Tibial artery (tissue), 4 donors: ENCODE measurements at regions not wholly inside any gene's neighbourhood (a gene's known extent, or its start where the extent isn't known, plus 50 kb on each side); places are given as distances from the start of the nearest gene placed in this dataset.

Experiments
- DNase-seq, 2 donors: peaks; one replicate each; pipeline ENCODE4 v3.0.0-alpha.2; 2019
- H3K27ac ChIP-seq, 2 donors: fragments of 200-600 bp; sonication (generic) in 1 of 2; 1 replicate in 1 of 2; 2 replicates in 1 of 2; pipeline ENCODE4 v1.5.1; 2018 to 2019; ENCODE audit warnings: mild to moderate bottlenecking in 1 of 2
- H3K27me3 ChIP-seq, 2 donors: fragments of 200-600 bp; sonication (generic) in 1 of 2; one replicate each; pipeline versions ENCODE4 v1.5.1 to v1.6.0; 2016 to 2019
- H3K36me3 ChIP-seq, 3 donors: fragments of 200-600 bp; sonication (generic) in 2 of 3; one replicate each; pipeline ENCODE4 v1.5.1; 2016 to 2019; ENCODE audit warnings: mild to moderate bottlenecking in 2 of 3
- H3K4me1 ChIP-seq, 4 donors: fragments of 200-600 bp; sonication (generic) in 2 of 4; 1 replicate in 3 of 4; 2 replicates in 1 of 4; pipeline ENCODE4 v1.5.1; 2016 to 2019
- H3K4me3 ChIP-seq, 2 donors: fragments of 200-600 bp; sonication (generic) in 1 of 2; 1 replicate in 1 of 2; 2 replicates in 1 of 2; pipeline ENCODE4 v1.5.1; 2018 to 2019; ENCODE audit warnings: mild to moderate bottlenecking in 2 of 2
- H3K9me3 ChIP-seq, 3 donors: fragments of 200-600 bp; sonication (generic) in 1 of 3; one replicate each; pipeline ENCODE4 v1.5.1; 2016 to 2019
- intact Hi-C: fragments of 100-400 bp; cut with DNase I; formaldehyde crosslinking; loops from one replicate; pipeline ENCODE4 v1.15.0; 2023; ENCODE audit warnings: low total_unique reads
- TF ChIP-seq, protein P1 (sequence below), 2 experiments: fragments of 200-600 bp in 1 of 2; fragments of 450-650 bp in 1 of 2; IDR thresholded peaks; one replicate each; pipeline ENCODE4 v1.5.1; 2017 to 2019; ENCODE audit warnings: antibody characterized with exemption in 2 of 2, mild to moderate bottlenecking in 1 of 2, moderate library complexity in 1 of 2

DNA sequence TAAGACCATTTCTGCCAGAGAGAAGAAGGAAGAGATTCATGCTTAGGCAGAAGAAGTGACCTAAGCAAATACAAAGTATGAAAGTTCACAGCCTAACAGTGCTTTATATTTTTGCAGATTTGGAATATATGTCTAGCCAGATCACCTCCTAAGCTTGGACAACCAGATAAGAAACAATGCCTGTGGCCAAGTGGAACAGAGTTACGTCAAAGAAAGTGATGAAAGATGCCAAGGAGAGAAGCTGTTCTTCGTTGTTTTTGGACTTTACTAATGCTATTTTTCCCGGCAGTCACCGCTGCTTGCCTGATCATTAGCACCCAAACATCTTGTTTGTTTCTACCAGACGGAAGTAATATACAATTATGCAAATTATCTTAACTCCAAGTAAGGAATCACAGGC, 489.2 kb upstream of the C1orf87 start:
- TF ChIP-seq, protein P1, sequence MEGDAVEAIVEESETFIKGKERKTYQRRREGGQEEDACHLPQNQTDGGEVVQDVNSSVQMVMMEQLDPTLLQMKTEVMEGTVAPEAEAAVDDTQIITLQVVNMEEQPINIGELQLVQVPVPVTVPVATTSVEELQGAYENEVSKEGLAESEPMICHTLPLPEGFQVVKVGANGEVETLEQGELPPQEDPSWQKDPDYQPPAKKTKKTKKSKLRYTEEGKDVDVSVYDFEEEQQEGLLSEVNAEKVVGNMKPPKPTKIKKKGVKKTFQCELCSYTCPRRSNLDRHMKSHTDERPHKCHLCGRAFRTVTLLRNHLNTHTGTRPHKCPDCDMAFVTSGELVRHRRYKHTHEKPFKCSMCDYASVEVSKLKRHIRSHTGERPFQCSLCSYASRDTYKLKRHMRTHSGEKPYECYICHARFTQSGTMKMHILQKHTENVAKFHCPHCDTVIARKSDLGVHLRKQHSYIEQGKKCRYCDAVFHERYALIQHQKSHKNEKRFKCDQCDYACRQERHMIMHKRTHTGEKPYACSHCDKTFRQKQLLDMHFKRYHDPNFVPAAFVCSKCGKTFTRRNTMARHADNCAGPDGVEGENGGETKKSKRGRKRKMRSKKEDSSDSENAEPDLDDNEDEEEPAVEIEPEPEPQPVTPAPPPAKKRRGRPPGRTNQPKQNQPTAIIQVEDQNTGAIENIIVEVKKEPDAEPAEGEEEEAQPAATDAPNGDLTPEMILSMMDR (IDR thresholded peaks at IDR 0.05), result no peak
- Histone ChIP-seq H3K4me1 (peaks cover 0 to 44% (median 13%) of the 10 kb centered on the region in 4 donors), H3K27me3 (no peaks in the 10 kb centered on the region), H3K27ac (peak overlapping the region in 1 of 2 donors; percentile 7), H3K36me3 (no peaks in the 10 kb centered on the region), H3K9me3 (no peaks in the 10 kb centered on the region), H3K4me3 (no peak overlapping the region)
- intact Hi-C loops, result no loop called here
- no peak for DNase-seq

GRCh38 chr1:60560701-60561100, 487.1 kb upstream of the C1orf87 start:
- Histone ChIP-seq H3K9me3 (no peaks in the 10 kb centered on the region), H3K27me3 (no peaks in the 10 kb centered on the region), H3K27ac (no peak overlapping the region), H3K4me3 (no peak overlapping the region), H3K36me3 (no peaks in the 10 kb centered on the region), H3K4me1 (peaks cover 0 to 36% (median 12%) of the 10 kb centered on the region in 4 donors)
- no peak for DNase-seq
- TF ChIP-seq, protein P1 (IDR thresholded peaks at IDR 0.05), result no peak
- intact Hi-C loops, result no loop called here

DNA sequence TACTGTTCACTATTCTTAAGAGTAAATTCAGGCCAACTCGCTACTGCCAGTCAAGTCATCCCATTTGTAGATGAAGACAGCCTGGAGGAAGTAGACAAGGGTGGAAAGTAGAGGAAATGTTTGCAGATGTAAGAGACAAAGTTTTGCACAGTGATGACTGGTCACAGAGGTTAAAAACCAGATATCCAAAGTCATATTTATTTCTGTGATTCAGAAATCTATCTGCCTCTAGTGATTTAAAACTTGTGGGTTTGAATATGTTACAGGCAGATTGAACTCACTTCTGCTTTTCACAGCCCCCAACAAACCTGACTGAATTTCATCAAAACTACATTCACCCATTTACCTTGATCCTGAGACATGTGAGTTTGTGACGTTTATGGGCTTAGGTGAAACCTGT, 484.7 kb upstream of the C1orf87 start:
- no peak for DNase-seq
- Histone ChIP-seq H3K9me3 (no peaks in the 10 kb centered on the region), H3K4me3 (no peak overlapping the region), H3K27me3 (no peaks in the 10 kb centered on the region), H3K36me3 (no peaks in the 10 kb centered on the region), H3K4me1 (peaks cover 0 to 12% (median 4%) of the 10 kb centered on the region in 4 donors), H3K27ac (no peak overlapping the region)
- intact Hi-C loops, result no loop called here
- TF ChIP-seq, protein P1 (IDR thresholded peaks at IDR 0.05), result no peak

- H3K27ac ChIP-seq, result no peak overlapping the region
- H3K4me1 ChIP-seq, result no peaks in the 10 kb centered on the region
- TF ChIP-seq, protein P1 (IDR thresholded peaks at IDR 0.05), result no peak
- no peaks in the 10 kb centered on the region for H3K36me3 ChIP-seq
- no peaks in the 10 kb centered on the region for H3K9me3 ChIP-seq
- no peaks in the 10 kb centered on the region for H3K27me3 ChIP-seq
- H3K4me3 ChIP-seq, result no peak overlapping the region
- intact Hi-C loops, result no loop called here
- DNase-seq, result no peak
Measured at GRCh38 chr1:60553730-60554129, 480.2 kb upstream of the C1orf87 start.

GRCh38 chr1:60547821-60548220, 474.3 kb upstream of the C1orf87 start:
- peaks cover 0 to 13% (median 2%) of the 10 kb centered on the region in 4 donors for H3K4me1 ChIP-seq
- TF ChIP-seq, protein P1 (IDR thresholded peaks at IDR 0.05), result no peak
- no peaks in the 10 kb centered on the region for H3K36me3 ChIP-seq
- no peak for DNase-seq
- no peaks in the 10 kb centered on the region for H3K9me3 ChIP-seq
- no peaks in the 10 kb centered on the region for H3K27me3 ChIP-seq
- H3K27ac ChIP-seq, result peak overlapping the region; percentile 35 to 58
- H3K4me3 ChIP-seq, result no peak overlapping the region
- intact Hi-C loops, result no loop called here
